Trophoblast cell (in vitro differentiated cells and primary cell): ENCODE measurements at regions not wholly inside any gene's neighbourhood (a gene's known extent, or its start where the extent isn't known, plus 50 kb on each side); places are given as distances from the start of the nearest gene placed in this dataset.

Source experiments
- DNase-seq, 2 donors: peaks; one replicate each; pipeline ENCODE4 v3.0.0-alpha.2; 2016
- H2AFZ ChIP-seq: 2 replicates; pipeline ENCODE4 v1.6.1; 2013; ENCODE audit warnings: low read length, moderate library complexity, mild to moderate bottlenecking; ENCODE audit not compliant: insufficient read depth, poor library complexity
- H2AK5ac ChIP-seq: 2 replicates; pipeline ENCODE4 v1.6.1; 2013; ENCODE audit warnings: mild to moderate bottlenecking, low read length
- H2BK120ac ChIP-seq: 2 replicates; pipeline ENCODE4 v1.6.1; 2013; ENCODE audit warnings: low read length, mild to moderate bottlenecking, moderate library complexity; ENCODE audit not compliant: insufficient read depth, poor library complexity
- H2BK12ac ChIP-seq: 2 replicates; pipeline ENCODE4 v1.6.1; 2013; ENCODE audit warnings: mild to moderate bottlenecking, low read length, moderate library complexity
- H2BK5ac ChIP-seq: 2 replicates; pipeline ENCODE4 v1.6.1; 2013; ENCODE audit warnings: low read length, low read depth, moderate library complexity, mild to moderate bottlenecking; ENCODE audit not compliant: poor library complexity
- H3K14ac ChIP-seq: 2 replicates; pipeline ENCODE4 v1.6.1; 2013; ENCODE audit warnings: mild to moderate bottlenecking, low read length
- H3K18ac ChIP-seq: 2 replicates; pipeline ENCODE4 v1.6.1; 2013; ENCODE audit warnings: mild to moderate bottlenecking, low read length
- H3K23ac ChIP-seq: 2 replicates; pipeline ENCODE4 v1.6.1; 2013; ENCODE audit warnings: low read length
- H3K27ac ChIP-seq: 2 replicates; pipeline ENCODE4 v1.5.1; 2013; ENCODE audit warnings: low read depth, mild to moderate bottlenecking, inconsistent platforms, low read length, moderate library complexity
- H3K27me3 ChIP-seq: 2 replicates; pipeline ENCODE4 v1.6.1; 2013; ENCODE audit warnings: inconsistent platforms, mild to moderate bottlenecking, low read length, moderate library complexity; ENCODE audit not compliant: insufficient read depth
- H3K36me3 ChIP-seq, 2 experiments: 1 replicate in 1 of 2; 2 replicates in 1 of 2; pipeline ENCODE4 v1.6.1; 2013; ENCODE audit warnings: low read length in 2 of 2, mild to moderate bottlenecking in 2 of 2, moderate library complexity in 1 of 2; ENCODE audit not compliant: insufficient read depth in 2 of 2, control insufficient read depth in 1 of 2
- H3K4ac ChIP-seq: 2 replicates; pipeline ENCODE4 v1.6.1; 2013; ENCODE audit warnings: low read depth, mild to moderate bottlenecking, low read length, moderate library complexity
- H3K4me1 ChIP-seq, 2 experiments: 1 replicate in 1 of 2; 2 replicates in 1 of 2; pipeline ENCODE4 v1.6.1; 2013; ENCODE audit warnings: low read length in 2 of 2, mild to moderate bottlenecking in 2 of 2, moderate library complexity in 1 of 2; ENCODE audit not compliant: insufficient read depth in 2 of 2, control insufficient read depth in 1 of 2
- H3K4me2 ChIP-seq: 2 replicates; pipeline ENCODE4 v1.6.1; 2013; ENCODE audit warnings: inconsistent platforms, mild to moderate bottlenecking, low read length, moderate library complexity
- H3K4me3 ChIP-seq: 2 replicates; pipeline ENCODE4 v1.5.1; 2013; ENCODE audit warnings: mild to moderate bottlenecking, low read depth, low read length, inconsistent platforms
- H3K79me1 ChIP-seq: one replicate; pipeline ENCODE4 v1.6.1; 2013; ENCODE audit warnings: low read length
- H3K79me2 ChIP-seq: 2 replicates; pipeline ENCODE4 v1.6.1; 2013; ENCODE audit warnings: low read length, mild to moderate bottlenecking; ENCODE audit not compliant: control insufficient read depth, insufficient read depth, poor library complexity
- H3K9ac ChIP-seq: 2 replicates; pipeline ENCODE4 v1.6.1; 2013; ENCODE audit warnings: mild to moderate bottlenecking, low read length
- H3K9me3 ChIP-seq: 2 replicates; pipeline ENCODE4 v1.6.1; 2013; ENCODE audit warnings: low read depth, mild to moderate bottlenecking, control low read depth, inconsistent platforms, low read length; ENCODE audit not compliant: insufficient read depth
- H4K12ac ChIP-seq: 2 replicates; pipeline ENCODE4 v1.6.1; 2013; ENCODE audit warnings: low read depth, mild to moderate bottlenecking, low read length, moderate library complexity
- H4K8ac ChIP-seq: 2 replicates; pipeline ENCODE4 v1.6.1; 2013; ENCODE audit warnings: low read depth, mild to moderate bottlenecking, low read length, moderate library complexity
- H4K91ac ChIP-seq: one replicate; pipeline ENCODE4 v1.6.1; 2013; ENCODE audit warnings: low read depth, mild to moderate bottlenecking, low read length, moderate library complexity
- WGBS: extraction: QIAGEN DNeasy Blood & Tissue Kit; methylation state at CpG from one replicate; pipeline ENCODE4 v1.1.7; 2013; ENCODE audit warnings: missing lambda C conversion rate; ENCODE audit not compliant: insufficient read length, insufficient coverage; ENCODE audit errors: extremely low coverage; 5-methylcytosine and 5-hydroxymethylcytosine counted together

DNA sequence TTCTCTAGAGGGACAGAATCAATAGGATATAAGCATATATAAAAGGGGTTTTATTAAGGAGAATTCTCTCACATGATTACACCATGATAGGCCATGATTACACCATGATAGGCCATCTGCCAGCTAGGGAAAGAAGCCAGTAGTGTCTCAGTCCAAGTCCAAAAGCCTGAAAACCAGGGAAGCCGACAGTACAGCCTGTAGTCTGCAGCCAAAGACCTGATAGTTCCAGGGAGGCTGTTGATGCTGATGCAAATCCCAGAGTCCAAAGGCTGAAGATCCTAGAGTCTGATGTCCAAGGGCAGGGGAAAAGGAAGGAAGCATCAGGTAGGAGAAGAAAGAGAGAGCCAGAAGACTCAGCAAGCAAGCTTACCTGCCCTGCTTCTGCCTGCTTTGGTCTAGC, 411.3 kb upstream of the EMCN start:
- Histone ChIP-seq H3K4ac (no peak overlapping the region), H3K27ac (no peak overlapping the region), H3K4me3 (no peak overlapping the region), H3K36me3 (no peaks in the 10 kb centered on the region), H4K8ac (no peak overlapping the region), H4K91ac (no peak overlapping the region), H3K14ac (no peak overlapping the region), H3K9me3 (no peaks in the 10 kb centered on the region), H2BK5ac (no peak overlapping the region), H3K23ac (no peak overlapping the region), H3K18ac (no peak overlapping the region), H3K4me1 (no peaks in the 10 kb centered on the region), H2AFZ (no peak overlapping the region), H3K4me2 (no peak overlapping the region), H4K12ac (no peak overlapping the region), H3K27me3 (no peaks in the 10 kb centered on the region), H2AK5ac (no peak overlapping the region), H2BK12ac (no peak overlapping the region), H3K9ac (no peak overlapping the region), H3K79me1 (no peaks in the 10 kb centered on the region), H2BK120ac (no peak overlapping the region), H3K79me2 (no peaks in the 10 kb centered on the region)
- no CpG with 5 or more reads among the region's 1 CpG for WGBS
- no peak for DNase-seq

DNA sequence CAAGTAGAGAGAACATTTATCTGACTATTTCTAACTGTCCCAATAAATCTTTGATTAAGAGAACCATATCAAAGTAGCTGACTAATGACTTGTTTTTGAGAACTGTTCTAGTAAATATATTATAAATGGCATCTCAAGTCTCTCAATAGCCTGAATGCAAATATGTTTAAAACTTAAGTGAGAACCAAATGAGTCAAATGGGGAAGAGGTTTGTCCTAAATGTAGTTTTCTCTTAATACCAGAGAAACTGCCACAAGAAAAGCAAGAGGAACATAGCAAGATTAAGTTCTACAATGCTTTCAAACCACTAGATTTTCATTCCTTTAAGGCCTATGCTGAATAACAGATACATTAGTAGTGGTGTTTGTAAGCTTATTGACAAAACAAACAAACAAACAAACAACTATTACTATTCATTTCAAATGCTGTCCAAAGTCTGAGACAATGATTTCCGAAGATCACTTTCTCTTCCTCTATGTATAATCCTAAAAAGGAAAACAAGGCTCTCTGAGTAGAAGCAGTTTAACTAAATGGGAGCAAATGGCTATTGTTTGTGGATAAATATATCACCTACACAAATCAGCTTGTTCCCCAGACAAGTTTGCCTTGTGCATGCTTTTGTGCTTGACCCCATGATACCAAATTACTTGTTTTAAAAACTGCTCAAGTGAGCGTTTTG, 408.4 kb upstream of the EMCN start:
- Histone ChIP-seq H3K27ac (no peak overlapping the region), H3K4me3 (no peak overlapping the region), H3K36me3 (no peaks in the 10 kb centered on the region), H2AK5ac (no peak overlapping the region), H3K27me3 (no peaks in the 10 kb centered on the region), H2BK12ac (no peak overlapping the region), H3K4ac (no peak overlapping the region), H4K91ac (no peak overlapping the region), H4K8ac (no peak overlapping the region), H3K18ac (no peak overlapping the region), H3K23ac (no peak overlapping the region), H2BK5ac (no peak overlapping the region), H2BK120ac (no peak overlapping the region), H4K12ac (no peak overlapping the region), H3K4me2 (no peak overlapping the region), H3K79me1 (no peaks in the 10 kb centered on the region), H2AFZ (no peak overlapping the region), H3K9me3 (no peaks in the 10 kb centered on the region), H3K4me1 (no peaks in the 10 kb centered on the region), H3K14ac (no peak overlapping the region), H3K79me2 (no peaks in the 10 kb centered on the region), H3K9ac (no peak overlapping the region)
- WGBS: no CpG with 5 or more reads among the region's 2 CpGs
- DNase-seq: no peak

DNA sequence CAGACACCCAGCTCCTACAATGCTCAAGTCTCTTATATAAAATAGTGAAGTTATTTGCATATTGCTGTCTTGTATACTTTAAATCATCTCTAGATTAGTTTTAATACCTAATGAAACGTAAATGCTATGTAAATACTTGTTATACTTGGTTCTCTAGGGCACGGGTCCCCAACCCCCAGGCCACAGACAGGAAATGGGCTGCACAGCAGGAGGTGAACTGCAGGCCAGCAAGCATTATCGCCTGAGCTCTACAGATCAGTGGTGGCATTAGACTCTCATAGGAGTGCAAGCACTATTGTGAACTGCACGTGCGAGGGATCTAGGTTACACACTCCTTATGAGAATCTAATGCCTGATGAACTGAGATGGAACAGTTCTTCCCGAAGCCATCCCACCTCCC, 395.9 kb upstream of the EMCN start:
- Histone ChIP-seq H4K8ac (no peak overlapping the region), H4K91ac (no peak overlapping the region), H3K4me2 (no peak overlapping the region), H2AK5ac (no peak overlapping the region), H3K23ac (no peak overlapping the region), H3K27ac (no peak overlapping the region), H2BK12ac (no peak overlapping the region), H2BK5ac (no peak overlapping the region), H3K79me1 (no peaks in the 10 kb centered on the region), H3K14ac (no peak overlapping the region), H2AFZ (no peak overlapping the region), H3K4ac (no peak overlapping the region), H3K18ac (no peak overlapping the region), H3K36me3 (no peaks in the 10 kb centered on the region), H3K27me3 (no peaks in the 10 kb centered on the region), H3K4me1 (no peaks in the 10 kb centered on the region), H3K9ac (no peak overlapping the region), H3K9me3 (no peaks in the 10 kb centered on the region), H4K12ac (no peak overlapping the region), H3K4me3 (no peak overlapping the region), H2BK120ac (no peak overlapping the region), H3K79me2 (no peaks in the 10 kb centered on the region)
- no peak for DNase-seq
- WGBS: no CpG with 5 or more reads among the region's 6 CpGs

- no peak for DNase-seq
- Histone ChIP-seq H2BK5ac (no peak overlapping the region), H4K8ac (no peak overlapping the region), H3K14ac (no peak overlapping the region), H3K23ac (no peak overlapping the region), H3K27ac (no peak overlapping the region), H3K9ac (no peak overlapping the region), H3K79me1 (no peaks in the 10 kb centered on the region), H3K27me3 (no peaks in the 10 kb centered on the region), H3K18ac (no peak overlapping the region), H4K91ac (no peak overlapping the region), H3K4me2 (no peak overlapping the region), H3K36me3 (no peaks in the 10 kb centered on the region), H2AK5ac (no peak overlapping the region), H3K4me1 (no peaks in the 10 kb centered on the region), H3K4ac (no peak overlapping the region), H2BK120ac (no peak overlapping the region), H3K79me2 (no peaks in the 10 kb centered on the region), H4K12ac (no peak overlapping the region), H3K4me3 (no peak overlapping the region), H2BK12ac (no peak overlapping the region), H3K9me3 (no peaks in the 10 kb centered on the region), H2AFZ (no peak overlapping the region)
- no CpG with 5 or more reads among the region's 3 CpGs for WGBS
Measured at GRCh38 chr4:100908540-100908939, 390.7 kb upstream of the EMCN start.
